Duodenal mucosa (tissue), 2 donors: ENCODE measurements at regions not wholly inside any gene's neighbourhood (a gene's known extent, or its start where the extent isn't known, plus 50 kb on each side); places are given as distances from the start of the nearest gene placed in this dataset.
"Not testable (repeated sequence)": the region's sequence is repeated elsewhere in the genome, so short reads cannot be mapped to it uniquely, and the experiment has no call there.

Experiments
- H3K27ac ChIP-seq: one replicate; pipeline ENCODE4 v1.7.0; 2013; ENCODE audit warnings: low read depth, low read length
- H3K27me3 ChIP-seq, 2 donors: one replicate each; pipeline ENCODE4 v1.7.0; 2013; ENCODE audit warnings: low read length in 2 of 2, control low read depth in 1 of 2; ENCODE audit not compliant: insufficient read depth in 2 of 2, control insufficient read depth in 1 of 2
- H3K36me3 ChIP-seq, 2 donors: one replicate each; pipeline ENCODE4 v1.7.0; 2013; ENCODE audit warnings: low read length in 2 of 2, control low read depth in 1 of 2; ENCODE audit not compliant: insufficient read depth in 2 of 2, control insufficient read depth in 1 of 2
- H3K4me1 ChIP-seq, 2 donors: one replicate each; pipeline ENCODE4 v1.7.0; 2013; ENCODE audit warnings: low read length in 2 of 2, control low read depth in 1 of 2; ENCODE audit not compliant: insufficient read depth in 2 of 2, control insufficient read depth in 1 of 2
- H3K4me3 ChIP-seq, 2 donors: one replicate each; pipeline ENCODE4 v1.7.0; 2013; ENCODE audit warnings: low read length in 2 of 2, low read depth in 1 of 2
- H3K9ac ChIP-seq, 2 donors: one replicate each; pipeline ENCODE4 v1.7.0; 2013; ENCODE audit warnings: low read length in 2 of 2, low read depth in 1 of 2
- H3K9me3 ChIP-seq, 2 donors: one replicate each; pipeline ENCODE4 v1.7.0; 2013; ENCODE audit warnings: low read length in 2 of 2, control low read depth in 1 of 2; ENCODE audit not compliant: control insufficient read depth in 1 of 2

- Histone ChIP-seq H3K27me3 (peaks cover 3 to 6% of the 10 kb centered on the region in 2 donors), H3K4me1 (peaks cover 0 to 6% of the 10 kb centered on the region in 2 donors), H3K9me3 (peaks cover 0 to 4% of the 10 kb centered on the region in 2 donors), H3K4me3 (no peak overlapping the region), H3K36me3 (no peaks in the 10 kb centered on the region), H3K27ac (no peak overlapping the region), H3K9ac (no peak overlapping the region)
Measured at GRCh38 chr6:5846335-5846734, 160.4 kb downstream of the NRN1 start.

GRCh38 chr6:5843078-5843477, 163.6 kb downstream of the NRN1 start:
- no peak overlapping the region for H3K4me3 ChIP-seq
- no peak overlapping the region for H3K9ac ChIP-seq
- peaks cover 0 to 4% of the 10 kb centered on the region in 2 donors for H3K9me3 ChIP-seq
- no peaks in the 10 kb centered on the region for H3K4me1 ChIP-seq
- no peak overlapping the region for H3K27ac ChIP-seq
- no peaks in the 10 kb centered on the region for H3K36me3 ChIP-seq
- H3K27me3 ChIP-seq: no peaks in the 10 kb centered on the region

DNA sequence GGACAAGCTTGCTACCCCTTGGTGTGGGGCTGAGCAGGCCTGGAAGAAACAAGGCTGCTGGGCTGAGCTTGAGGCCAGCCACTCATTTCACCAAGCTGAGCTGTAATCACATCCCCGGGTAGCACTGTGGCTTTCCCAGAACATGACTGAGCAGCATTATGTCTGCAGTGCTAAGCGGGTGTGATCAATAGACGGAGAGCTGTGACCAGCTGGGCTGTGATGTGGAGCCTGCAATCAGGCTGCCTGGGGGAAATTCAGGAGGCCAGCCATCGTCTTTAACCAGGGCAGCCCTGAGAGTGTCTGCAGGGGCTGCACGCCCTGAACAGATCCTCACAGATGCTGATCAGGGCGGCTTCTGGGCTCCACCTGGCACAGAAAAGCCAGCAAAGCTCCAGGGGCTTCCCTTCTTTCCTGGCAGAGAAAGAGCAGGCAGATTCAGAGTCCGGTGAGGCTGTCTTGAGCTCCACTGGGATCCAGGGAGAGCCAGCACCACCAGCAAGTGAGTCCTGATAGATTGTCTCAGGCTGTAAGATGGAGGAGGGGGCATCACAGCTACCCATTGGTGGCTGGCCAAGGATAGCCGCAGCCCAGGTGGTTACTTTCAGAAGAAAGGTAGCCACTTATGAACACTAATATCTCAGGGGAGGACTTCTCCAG, 165.9 kb downstream of the NRN1 start:
- H3K27ac ChIP-seq: no peak overlapping the region
- no peaks in the 10 kb centered on the region for H3K4me1 ChIP-seq
- no peaks in the 10 kb centered on the region for H3K36me3 ChIP-seq
- H3K9me3 ChIP-seq: peaks cover 0 to 4% of the 10 kb centered on the region in 2 donors
- H3K4me3 ChIP-seq: no peak overlapping the region
- H3K9ac ChIP-seq: no peak overlapping the region
- H3K27me3 ChIP-seq: no peaks in the 10 kb centered on the region

GRCh38 chr6:5838656-5839396, 167.9 kb downstream of the NRN1 start:
- H3K4me1 ChIP-seq: no peaks in the 10 kb centered on the region
- no peaks in the 10 kb centered on the region for H3K9me3 ChIP-seq
- H3K4me3 ChIP-seq: no peak overlapping the region
- H3K27ac ChIP-seq: no peak overlapping the region
- H3K9ac ChIP-seq: no peak overlapping the region
- no peaks in the 10 kb centered on the region for H3K27me3 ChIP-seq
- no peaks in the 10 kb centered on the region for H3K36me3 ChIP-seq

- no peak overlapping the region for H3K27ac ChIP-seq
Measured at GRCh38 chr6:5837323-5837722, 169.4 kb downstream of the NRN1 start.

GRCh38 chr6:5836597-5836996, 170.1 kb downstream of the NRN1 start:
- not testable (repeated sequence) for H3K27ac ChIP-seq

More at GRCh38 chr6:5837323-5837722, 169.4 kb downstream of the NRN1 start:
- no peak overlapping the region for H3K9ac ChIP-seq
- H3K36me3 ChIP-seq: no peaks in the 10 kb centered on the region
- no peaks in the 10 kb centered on the region for H3K9me3 ChIP-seq
- H3K27me3 ChIP-seq: no peaks in the 10 kb centered on the region
- H3K4me3 ChIP-seq: no peak overlapping the region
- no peaks in the 10 kb centered on the region for H3K4me1 ChIP-seq

DNA sequence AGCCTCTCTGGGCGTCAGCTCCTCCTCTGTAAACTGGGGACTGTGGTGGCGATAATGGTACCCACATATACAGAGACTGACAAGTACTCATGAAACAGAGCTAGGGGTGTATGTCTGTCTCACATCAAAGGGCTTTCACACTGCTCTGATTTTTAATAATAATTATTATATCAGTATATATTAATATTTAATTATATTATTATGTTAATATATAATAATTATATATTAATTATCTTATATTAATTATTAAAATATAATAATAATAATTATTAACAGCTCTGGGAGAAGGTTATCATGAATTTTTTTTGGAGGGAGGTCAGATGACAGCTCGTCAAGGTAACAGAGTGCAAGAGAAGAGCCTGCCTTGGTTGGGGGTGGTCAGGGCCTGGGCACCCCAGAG, 173.6 kb downstream of the NRN1 start:
- Histone ChIP-seq H3K9ac (no peak overlapping the region), H3K4me3 (no peak overlapping the region), H3K27ac (no peak overlapping the region), H3K4me1 (peaks cover 0 to 4% of the 10 kb centered on the region in 2 donors), H3K9me3 (no peaks in the 10 kb centered on the region), H3K27me3 (no peaks in the 10 kb centered on the region), H3K36me3 (no peaks in the 10 kb centered on the region)

More at GRCh38 chr6:5836597-5836996, 170.1 kb downstream of the NRN1 start:
- H3K9ac ChIP-seq, H3K27me3 ChIP-seq, H3K9me3 ChIP-seq, H3K4me3 ChIP-seq, H3K36me3 ChIP-seq, H3K4me1 ChIP-seq: not testable (repeated sequence)

- peaks cover 0 to 4% of the 10 kb centered on the region in 2 donors for H3K4me1 ChIP-seq
- no peak overlapping the region for H3K27ac ChIP-seq
- no peak overlapping the region for H3K4me3 ChIP-seq
- no peaks in the 10 kb centered on the region for H3K9me3 ChIP-seq
- no peak overlapping the region for H3K9ac ChIP-seq
- H3K27me3 ChIP-seq: no peaks in the 10 kb centered on the region
- H3K36me3 ChIP-seq: no peaks in the 10 kb centered on the region
Measured at GRCh38 chr6:5832668-5833067, 174.1 kb downstream of the NRN1 start.

- H3K9ac ChIP-seq, H3K27ac ChIP-seq, H3K9me3 ChIP-seq, H3K36me3 ChIP-seq, H3K4me3 ChIP-seq, H3K4me1 ChIP-seq, H3K27me3 ChIP-seq: not testable (repeated sequence)
Measured at GRCh38 chr6:5831219-5831862, 175.4 kb downstream of the NRN1 start.

DNA sequence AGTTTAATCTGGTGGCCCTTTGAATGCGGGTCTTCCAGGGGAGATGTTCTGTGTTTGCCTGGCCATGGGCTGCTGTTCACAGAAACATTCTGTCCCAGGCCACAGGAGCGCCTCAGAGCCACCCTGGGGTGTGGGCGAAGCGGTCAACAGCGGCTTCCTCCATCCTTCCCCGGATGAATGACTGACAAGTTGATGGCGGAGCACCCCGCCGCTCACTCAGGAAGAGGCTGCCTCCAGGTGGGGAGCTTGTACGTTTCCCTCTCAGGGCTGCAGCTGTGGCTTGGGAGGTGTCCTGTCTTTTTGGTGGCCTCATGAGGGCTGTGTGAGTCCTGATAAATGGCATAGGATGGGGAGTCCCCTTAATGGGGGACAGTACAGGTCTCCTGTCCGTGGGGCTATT, 178.4 kb downstream of the NRN1 start:
- H3K4me3 ChIP-seq: no peak overlapping the region
- no peaks in the 10 kb centered on the region for H3K36me3 ChIP-seq
- no peak overlapping the region for H3K27ac ChIP-seq
- H3K27me3 ChIP-seq: no peaks in the 10 kb centered on the region
- no peaks in the 10 kb centered on the region for H3K9me3 ChIP-seq
- H3K4me1 ChIP-seq: peaks cover 0 to 4% of the 10 kb centered on the region in 2 donors
- H3K9ac ChIP-seq: no peak overlapping the region
